ENCODE measurements at regions not wholly inside any gene's neighbourhood (a gene's known extent, or its start where the extent isn't known, plus 50 kb on each side); places are given as distances from the start of the nearest gene placed in this dataset.

GRCh38 chr18:56035546-56035945 is 447.6 kb upstream of the TCF4 start:
- H3K9me3 ChIP-seq (ENCODE audit: control insufficient read depth, insufficient read depth, low read length) = no peaks in the 10 kb centered on the region; the same call in 1 of the 2 replicates
- no peak for DNase-seq (ENCODE audit: low read depth, low spot score)

GRCh38 chr18:56034949-56035348 is 447.0 kb upstream of the TCF4 start:
- Histone ChIP-seq H3K4me1 (ENCODE audit: control insufficient read depth, insufficient read depth, low read length) (no peaks in the 10 kb centered on the region; the same call in 1 of the 2 replicates), H3K4me3 (ENCODE audit: low read length) (no peak overlapping the region), H3K9me3 (ENCODE audit: control insufficient read depth, insufficient read depth, low read length) (no peaks in the 10 kb centered on the region; the same call in 1 of the 2 replicates), H3K27me3 (ENCODE audit: control insufficient read depth, insufficient read depth, low read length) (no peaks in the 10 kb centered on the region), H3K36me3 (ENCODE audit: control insufficient read depth, insufficient read depth, low read length) (no peaks in the 10 kb centered on the region), H3K27ac (ENCODE audit: low read length) (no peak overlapping the region)
- no CpG with 5 or more reads among the region's 2 CpGs for WGBS (ENCODE audit: insufficient coverage, insufficient read length)
- DNase-seq (ENCODE audit: low read depth, low spot score) = no peak

More at GRCh38 chr18:56035546-56035945, 447.6 kb upstream of the TCF4 start:
- no peak overlapping the region for H3K27ac ChIP-seq (ENCODE audit: low read length)
- no CpG with 5 or more reads among the region's 3 CpGs for WGBS (ENCODE audit: insufficient coverage, insufficient read length)
- no peaks in the 10 kb centered on the region; the same call in 1 of the 2 replicates for H3K4me1 ChIP-seq (ENCODE audit: control insufficient read depth, insufficient read depth, low read length)
- no peak overlapping the region for H3K4me3 ChIP-seq (ENCODE audit: low read length)
- no peaks in the 10 kb centered on the region for H3K27me3 ChIP-seq (ENCODE audit: control insufficient read depth, insufficient read depth, low read length)
- no peaks in the 10 kb centered on the region for H3K36me3 ChIP-seq (ENCODE audit: control insufficient read depth, insufficient read depth, low read length)

- Histone ChIP-seq H3K27ac (ENCODE audit: low read length) (no peak overlapping the region), H3K9me3 (ENCODE audit: control insufficient read depth, insufficient read depth, low read length) (no peaks in the 10 kb centered on the region; the same call in 1 of the 2 replicates), H3K36me3 (ENCODE audit: control insufficient read depth, insufficient read depth, low read length) (no peaks in the 10 kb centered on the region), H3K4me3 (ENCODE audit: low read length) (no peak overlapping the region), H3K27me3 (ENCODE audit: control insufficient read depth, insufficient read depth, low read length) (no peaks in the 10 kb centered on the region), H3K4me1 (ENCODE audit: control insufficient read depth, insufficient read depth, low read length) (no peaks in the 10 kb centered on the region)
- WGBS (ENCODE audit: insufficient coverage, insufficient read length) = 100% methylated on average over 1 of the region's 3 CpGs
- no peak for DNase-seq (ENCODE audit: low read depth, low spot score)
These were observed 442.1 kb upstream of the TCF4 start for GRCh38 chr18:56030060-56030459.

GRCh38 chr18:56028514-56028913 is 440.5 kb upstream of the TCF4 start:
- H3K27me3 ChIP-seq (ENCODE audit: control insufficient read depth, insufficient read depth, low read length) = no peaks in the 10 kb centered on the region
- H3K36me3 ChIP-seq (ENCODE audit: control insufficient read depth, insufficient read depth, low read length) = no peaks in the 10 kb centered on the region
- no peaks in the 10 kb centered on the region; the same call in 1 of the 2 replicates for H3K9me3 ChIP-seq (ENCODE audit: control insufficient read depth, insufficient read depth, low read length)
- no peak for DNase-seq (ENCODE audit: low read depth, low spot score)
- H3K27ac ChIP-seq (ENCODE audit: low read length) = no peak overlapping the region
- no CpG with 5 or more reads among the region's 1 CpG for WGBS (ENCODE audit: insufficient coverage, insufficient read length)
- no peaks in the 10 kb centered on the region for H3K4me1 ChIP-seq (ENCODE audit: control insufficient read depth, insufficient read depth, low read length)
- H3K4me3 ChIP-seq (ENCODE audit: low read length) = no peak overlapping the region

GRCh38 chr18:56026509-56026908 is 438.5 kb upstream of the TCF4 start:
- Histone ChIP-seq H3K4me3 (ENCODE audit: low read length) (no peak overlapping the region), H3K27ac (ENCODE audit: low read length) (no peak overlapping the region), H3K9me3 (ENCODE audit: control insufficient read depth, insufficient read depth, low read length) (no peaks in the 10 kb centered on the region), H3K36me3 (ENCODE audit: control insufficient read depth, insufficient read depth, low read length) (no peaks in the 10 kb centered on the region), H3K4me1 (ENCODE audit: control insufficient read depth, insufficient read depth, low read length) (no peaks in the 10 kb centered on the region), H3K27me3 (ENCODE audit: control insufficient read depth, insufficient read depth, low read length) (no peaks in the 10 kb centered on the region)
- no peak for DNase-seq (ENCODE audit: low read depth, low spot score)
- WGBS (ENCODE audit: insufficient coverage, insufficient read length) = no CpG with 5 or more reads among the region's 2 CpGs

DNA sequence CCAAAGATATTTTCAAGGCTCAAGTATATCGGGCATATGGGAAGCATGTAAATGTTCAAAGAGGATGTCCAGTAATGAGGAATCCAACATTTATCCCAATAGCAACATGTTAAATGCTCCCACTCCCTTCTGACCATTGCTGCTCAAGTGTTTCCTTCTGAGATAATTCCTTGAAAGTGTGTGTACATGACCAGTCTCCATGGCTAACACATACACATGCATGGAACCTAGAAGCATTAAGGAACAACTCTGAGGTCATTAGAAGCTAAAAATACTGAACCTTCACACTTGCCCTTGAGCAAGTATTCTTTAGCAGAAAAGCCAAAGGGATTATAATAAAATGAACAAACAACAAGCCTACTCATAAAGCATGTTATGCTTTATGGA is 433.8 kb upstream of the TCF4 start:
- Histone ChIP-seq H3K27me3 (ENCODE audit: control insufficient read depth, insufficient read depth, low read length) (no peaks in the 10 kb centered on the region), H3K27ac (ENCODE audit: low read length) (no peak overlapping the region), H3K4me1 (ENCODE audit: control insufficient read depth, insufficient read depth, low read length) (no peaks in the 10 kb centered on the region), H3K9me3 (ENCODE audit: control insufficient read depth, insufficient read depth, low read length) (no peaks in the 10 kb centered on the region), H3K36me3 (ENCODE audit: control insufficient read depth, insufficient read depth, low read length) (no peaks in the 10 kb centered on the region), H3K4me3 (ENCODE audit: low read length) (no peak overlapping the region)
- DNase-seq (ENCODE audit: low read depth, low spot score) = no peak
- WGBS (ENCODE audit: insufficient coverage, insufficient read length) = no CpG with 5 or more reads among the region's 1 CpG

GRCh38 chr18:56021136-56021808 is 433.3 kb upstream of the TCF4 start:
- Histone ChIP-seq H3K36me3 (ENCODE audit: control insufficient read depth, insufficient read depth, low read length) (no peaks in the 10 kb centered on the region), H3K27me3 (ENCODE audit: control insufficient read depth, insufficient read depth, low read length) (no peaks in the 10 kb centered on the region), H3K4me1 (ENCODE audit: control insufficient read depth, insufficient read depth, low read length) (no peaks in the 10 kb centered on the region), H3K27ac (ENCODE audit: low read length) (no peak overlapping the region), H3K9me3 (ENCODE audit: control insufficient read depth, insufficient read depth, low read length) (no peaks in the 10 kb centered on the region), H3K4me3 (ENCODE audit: low read length) (no peak overlapping the region)
- no CpG with 5 or more reads among the region's 1 CpG for WGBS (ENCODE audit: insufficient coverage, insufficient read length)
- DNase-seq (ENCODE audit: low read depth, low spot score) = no peak

GRCh38 chr18:56019908-56020307 is 431.9 kb upstream of the TCF4 start:
- H3K36me3 ChIP-seq (ENCODE audit: control insufficient read depth, insufficient read depth, low read length) = no peaks in the 10 kb centered on the region
- no peak for DNase-seq (ENCODE audit: low read depth, low spot score)
- H3K4me1 ChIP-seq (ENCODE audit: control insufficient read depth, insufficient read depth, low read length) = no peaks in the 10 kb centered on the region
- H3K27me3 ChIP-seq (ENCODE audit: control insufficient read depth, insufficient read depth, low read length) = no peaks in the 10 kb centered on the region
- H3K27ac ChIP-seq (ENCODE audit: low read length) = no peak overlapping the region
- no peaks in the 10 kb centered on the region for H3K9me3 ChIP-seq (ENCODE audit: control insufficient read depth, insufficient read depth, low read length)
- no CpG with 5 or more reads among the region's 5 CpGs for WGBS (ENCODE audit: insufficient coverage, insufficient read length)
- no peak overlapping the region for H3K4me3 ChIP-seq (ENCODE audit: low read length)

- WGBS (ENCODE audit: insufficient coverage, insufficient read length) = no CpG with 5 or more reads among the region's 2 CpGs
- H3K9me3 ChIP-seq (ENCODE audit: control insufficient read depth, insufficient read depth, low read length) = no peaks in the 10 kb centered on the region
These were observed 431.2 kb upstream of the TCF4 start for GRCh38 chr18:56019156-56019555.

GRCh38 chr18:56009411-56009810 is 421.4 kb upstream of the TCF4 start:
- Histone ChIP-seq H3K4me1 (ENCODE audit: control insufficient read depth, insufficient read depth, low read length) (no peaks in the 10 kb centered on the region), H3K4me3 (ENCODE audit: low read length) (no peak overlapping the region), H3K27ac (ENCODE audit: low read length) (no peak overlapping the region), H3K9me3 (ENCODE audit: control insufficient read depth, insufficient read depth, low read length) (no peaks in the 10 kb centered on the region), H3K27me3 (ENCODE audit: control insufficient read depth, insufficient read depth, low read length) (no peaks in the 10 kb centered on the region), H3K36me3 (ENCODE audit: control insufficient read depth, insufficient read depth, low read length) (no peaks in the 10 kb centered on the region)
- WGBS (ENCODE audit: insufficient coverage, insufficient read length) = no CpG with 5 or more reads among the region's 1 CpG
- DNase-seq (ENCODE audit: low read depth, low spot score) = no peak

More at GRCh38 chr18:56019156-56019555, 431.2 kb upstream of the TCF4 start:
- DNase-seq (ENCODE audit: low read depth, low spot score) = no peak
- H3K27ac ChIP-seq (ENCODE audit: low read length) = no peak overlapping the region
- H3K4me3 ChIP-seq (ENCODE audit: low read length) = no peak overlapping the region
- no peaks in the 10 kb centered on the region for H3K36me3 ChIP-seq (ENCODE audit: control insufficient read depth, insufficient read depth, low read length)
- no peaks in the 10 kb centered on the region for H3K27me3 ChIP-seq (ENCODE audit: control insufficient read depth, insufficient read depth, low read length)
- no peaks in the 10 kb centered on the region for H3K4me1 ChIP-seq (ENCODE audit: control insufficient read depth, insufficient read depth, low read length)

DNA sequence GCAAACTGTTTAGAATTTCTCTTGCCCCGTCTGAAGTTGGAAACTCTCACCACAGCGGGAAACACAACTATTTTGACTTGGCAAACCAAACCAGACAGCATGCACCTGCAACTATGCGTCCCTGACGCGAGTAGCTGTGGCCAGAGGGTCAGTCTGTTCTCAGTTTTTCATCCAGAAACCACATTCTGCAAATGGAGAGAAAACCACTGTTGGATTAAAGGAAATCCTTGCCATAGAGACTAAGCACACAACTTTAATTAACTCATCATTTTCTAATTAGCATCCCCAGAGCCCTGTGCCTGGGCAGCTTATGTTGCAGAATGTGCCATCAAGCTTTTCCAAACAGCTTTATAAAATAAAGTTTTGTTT is 415.7 kb upstream of the TCF4 start:
- no peaks in the 10 kb centered on the region for H3K36me3 ChIP-seq (ENCODE audit: control insufficient read depth, insufficient read depth, low read length)
- H3K4me3 ChIP-seq (ENCODE audit: low read length) = no peak overlapping the region
- H3K27ac ChIP-seq (ENCODE audit: low read length) = no peak overlapping the region
- no CpG with 5 or more reads among the region's 5 CpGs for WGBS (ENCODE audit: insufficient coverage, insufficient read length)
- no peak for DNase-seq (ENCODE audit: low read depth, low spot score)
- no peaks in the 10 kb centered on the region for H3K9me3 ChIP-seq (ENCODE audit: control insufficient read depth, insufficient read depth, low read length)
- H3K4me1 ChIP-seq (ENCODE audit: control insufficient read depth, insufficient read depth, low read length) = peaks cover 2% of the 10 kb centered on the region; the same call in 1 of the 2 replicates
- H3K27me3 ChIP-seq (ENCODE audit: control insufficient read depth, insufficient read depth, low read length) = no peaks in the 10 kb centered on the region
